Adrenal gland (tissue), 5 donors: ENCODE measurements at regions not wholly inside any gene's neighbourhood (a gene's known extent, or its start where the extent isn't known, plus 50 kb on each side); places are given as distances from the start of the nearest gene placed in this dataset.

Source experiments
- POLR2A ChIP-seq, 2 donors: fragments of 450-650 bp; IDR thresholded peaks; one replicate each; pipeline ENCODE4 v1.6.1; 2017; ENCODE audit warnings: antibody characterized with exemption in 2 of 2, mild to moderate bottlenecking in 2 of 2, moderate library complexity in 1 of 2
- TF ChIP-seq, protein P1 (sequence below), 6 experiments: fragments of 450-650 bp in 4 of 6; fragments of 200-600 bp in 2 of 6; sonication (generic) in 1 of 6; IDR thresholded peaks; 1 replicate in 5 of 6; 2 replicates in 1 of 6; pipeline versions ENCODE4 v1.5.1 to v1.8.0; 2016 to 2021; ENCODE audit warnings: antibody characterized with exemption in 6 of 6, mild to moderate bottlenecking in 2 of 6, moderate library complexity in 1 of 6
- donor health status: DM: no; HTN: no; CAD: no.

DNA sequence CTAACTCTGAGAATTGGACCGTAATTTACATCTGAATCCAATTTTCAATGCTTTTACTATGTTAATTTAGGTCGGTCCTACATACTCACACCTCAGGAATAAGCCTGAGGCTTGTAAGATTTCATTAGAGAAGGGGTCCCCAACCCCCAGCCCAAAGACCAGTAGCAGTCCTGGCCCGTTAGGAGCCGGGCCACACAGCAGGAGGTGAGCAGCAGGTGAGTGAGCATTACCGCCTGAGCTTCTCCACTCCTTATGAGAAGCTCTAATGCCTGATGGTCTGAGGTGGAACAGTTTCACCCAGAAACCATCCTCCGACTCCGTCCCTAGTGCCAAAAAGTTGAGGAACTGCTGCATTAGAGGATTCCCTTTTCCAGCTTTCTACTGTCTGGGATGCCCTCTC lies 757.3 kb downstream of the SI start:
- TF ChIP-seq, protein P1, sequence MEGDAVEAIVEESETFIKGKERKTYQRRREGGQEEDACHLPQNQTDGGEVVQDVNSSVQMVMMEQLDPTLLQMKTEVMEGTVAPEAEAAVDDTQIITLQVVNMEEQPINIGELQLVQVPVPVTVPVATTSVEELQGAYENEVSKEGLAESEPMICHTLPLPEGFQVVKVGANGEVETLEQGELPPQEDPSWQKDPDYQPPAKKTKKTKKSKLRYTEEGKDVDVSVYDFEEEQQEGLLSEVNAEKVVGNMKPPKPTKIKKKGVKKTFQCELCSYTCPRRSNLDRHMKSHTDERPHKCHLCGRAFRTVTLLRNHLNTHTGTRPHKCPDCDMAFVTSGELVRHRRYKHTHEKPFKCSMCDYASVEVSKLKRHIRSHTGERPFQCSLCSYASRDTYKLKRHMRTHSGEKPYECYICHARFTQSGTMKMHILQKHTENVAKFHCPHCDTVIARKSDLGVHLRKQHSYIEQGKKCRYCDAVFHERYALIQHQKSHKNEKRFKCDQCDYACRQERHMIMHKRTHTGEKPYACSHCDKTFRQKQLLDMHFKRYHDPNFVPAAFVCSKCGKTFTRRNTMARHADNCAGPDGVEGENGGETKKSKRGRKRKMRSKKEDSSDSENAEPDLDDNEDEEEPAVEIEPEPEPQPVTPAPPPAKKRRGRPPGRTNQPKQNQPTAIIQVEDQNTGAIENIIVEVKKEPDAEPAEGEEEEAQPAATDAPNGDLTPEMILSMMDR (IDR thresholded peaks at IDR 0.05): no peak
- TF ChIP-seq POLR2A (IDR thresholded peaks at IDR 0.05): no peak
